ENCODE measurements at regions not wholly inside any gene's neighbourhood (a gene's known extent, or its start where the extent isn't known, plus 50 kb on each side); places are given as distances from the start of the nearest gene placed in this dataset.
A peak's percentile ranks its signal among the peaks of the same experiment; 100 is the strongest.

DNA sequence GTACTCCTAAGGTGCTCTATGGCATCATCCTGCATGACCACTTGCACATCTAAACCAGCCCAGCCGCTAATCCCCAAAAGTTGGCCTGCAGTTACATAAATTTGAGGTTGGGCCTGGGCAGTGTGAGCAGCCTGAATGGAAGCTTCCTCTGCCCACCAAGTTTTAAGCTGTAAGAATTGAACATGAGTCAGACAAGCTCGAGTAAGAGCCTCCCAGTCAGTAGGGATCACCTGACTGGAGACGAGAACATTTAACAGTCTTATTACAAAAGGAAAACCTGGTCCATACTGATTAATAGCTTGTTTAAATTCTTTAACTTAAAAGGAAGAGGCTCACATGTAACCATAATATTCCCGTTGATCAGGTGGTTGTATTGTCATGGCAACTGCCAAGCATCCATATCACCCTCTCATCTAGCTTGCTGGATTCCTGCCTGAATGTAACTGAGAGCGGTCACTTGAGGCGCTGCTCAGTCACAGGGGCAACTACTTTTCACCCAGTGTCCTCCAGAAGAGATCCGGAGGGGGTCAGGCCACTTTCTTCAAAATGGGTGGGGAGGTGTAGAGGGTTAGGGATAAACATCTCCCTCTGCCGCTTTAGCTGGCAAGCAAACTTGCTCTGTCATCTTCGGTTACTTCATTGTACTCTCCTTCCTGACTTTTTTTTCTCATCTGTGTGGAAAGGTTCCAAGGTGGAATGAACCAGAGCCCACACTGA is 56.6 kb upstream of the WDR1 start:
- no peaks in the 10 kb centered on the region for H3K36me3 Mint-ChIP-seq
- peaks cover 62% of the 10 kb centered on the region for H3K4me1 Mint-ChIP-seq
- no peaks in the 10 kb centered on the region for H3K27me3 Mint-ChIP-seq (ENCODE audit: low read depth)
- H3K4me3 Mint-ChIP-seq: no peak overlapping the region
- DNase-seq (ENCODE audit: low spot score in 2 of 2, unreplicated experiment in 2 of 2): no peak
- H3K9me3 Mint-ChIP-seq: peaks cover 1% of the 10 kb centered on the region
- H3K27ac Mint-ChIP-seq: peak overlapping the region; percentile 92
- no peak for TF ChIP-seq CTCF (IDR thresholded peaks at IDR 0.05; ENCODE audit: unreplicated experiment)

DNA sequence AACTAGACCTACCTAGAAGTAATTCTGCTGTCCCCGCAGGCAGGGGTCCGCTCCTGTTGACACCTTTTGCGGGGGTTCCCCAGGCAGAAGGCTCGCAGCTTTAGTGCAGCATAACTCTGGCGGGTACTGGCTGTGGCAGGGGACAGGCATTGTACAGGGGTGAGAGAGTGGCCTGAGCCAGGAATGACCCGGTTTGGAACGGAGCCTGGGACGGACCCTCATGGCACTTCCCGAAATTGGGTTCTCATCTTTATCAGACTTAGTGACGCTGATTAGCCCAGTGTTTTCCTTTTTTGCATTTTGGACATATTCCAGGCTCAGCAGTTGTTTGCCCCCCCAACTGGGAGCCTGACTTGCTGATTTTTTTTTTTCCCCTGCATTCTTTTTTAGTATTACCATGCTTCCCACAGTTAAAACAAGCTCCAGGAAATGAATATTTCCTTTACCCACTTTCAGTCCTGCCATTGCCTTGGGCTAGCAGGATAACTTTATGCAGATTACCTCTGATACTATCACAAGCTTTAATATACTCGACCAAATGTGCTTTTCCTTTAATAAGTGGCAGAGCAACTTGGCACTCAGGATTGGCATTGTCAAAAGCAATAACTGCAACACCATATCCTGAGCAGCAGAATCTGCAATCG is 55.8 kb upstream of the WDR1 start:
- H3K36me3 Mint-ChIP-seq: no peaks in the 10 kb centered on the region
- DNase-seq (ENCODE audit: low spot score in 2 of 2, unreplicated experiment in 2 of 2): no peak
- peak overlapping the region; percentile 92 for H3K27ac Mint-ChIP-seq
- no peak overlapping the region for H3K4me3 Mint-ChIP-seq
- H3K9me3 Mint-ChIP-seq: no peaks in the 10 kb centered on the region
- TF ChIP-seq CTCF (IDR thresholded peaks at IDR 0.05; ENCODE audit: unreplicated experiment): no peak
- peaks cover 67% of the 10 kb centered on the region for H3K4me1 Mint-ChIP-seq
- no peaks in the 10 kb centered on the region for H3K27me3 Mint-ChIP-seq (ENCODE audit: low read depth)

GRCh38 chr4:10171055-10171454 is 54.5 kb upstream of the WDR1 start:
- H3K27me3 Mint-ChIP-seq (ENCODE audit: low read depth): no peaks in the 10 kb centered on the region
- peaks cover 66% of the 10 kb centered on the region for H3K4me1 Mint-ChIP-seq

GRCh38 chr4:10169839-10170387 is 53.3 kb upstream of the WDR1 start:
- no peaks in the 10 kb centered on the region for H3K36me3 Mint-ChIP-seq
- peaks cover 55% of the 10 kb centered on the region for H3K4me1 Mint-ChIP-seq
- DNase-seq (ENCODE audit: low spot score in 2 of 2, unreplicated experiment in 2 of 2): no peak
- no peak for TF ChIP-seq CTCF (IDR thresholded peaks at IDR 0.05; ENCODE audit: unreplicated experiment)
- no peak overlapping the region for H3K27ac Mint-ChIP-seq
- no peak overlapping the region for H3K4me3 Mint-ChIP-seq
- no peaks in the 10 kb centered on the region for H3K27me3 Mint-ChIP-seq (ENCODE audit: low read depth)
- no peaks in the 10 kb centered on the region for H3K9me3 Mint-ChIP-seq

More at GRCh38 chr4:10171055-10171454, 54.5 kb upstream of the WDR1 start:
- TF ChIP-seq CTCF (IDR thresholded peaks at IDR 0.05; ENCODE audit: unreplicated experiment): no peak
- H3K36me3 Mint-ChIP-seq: no peaks in the 10 kb centered on the region
- H3K27ac Mint-ChIP-seq: no peak overlapping the region
- H3K4me3 Mint-ChIP-seq: no peak overlapping the region
- H3K9me3 Mint-ChIP-seq: no peaks in the 10 kb centered on the region
- DNase-seq (ENCODE audit: low spot score in 2 of 2, unreplicated experiment in 2 of 2): no peak

DNA sequence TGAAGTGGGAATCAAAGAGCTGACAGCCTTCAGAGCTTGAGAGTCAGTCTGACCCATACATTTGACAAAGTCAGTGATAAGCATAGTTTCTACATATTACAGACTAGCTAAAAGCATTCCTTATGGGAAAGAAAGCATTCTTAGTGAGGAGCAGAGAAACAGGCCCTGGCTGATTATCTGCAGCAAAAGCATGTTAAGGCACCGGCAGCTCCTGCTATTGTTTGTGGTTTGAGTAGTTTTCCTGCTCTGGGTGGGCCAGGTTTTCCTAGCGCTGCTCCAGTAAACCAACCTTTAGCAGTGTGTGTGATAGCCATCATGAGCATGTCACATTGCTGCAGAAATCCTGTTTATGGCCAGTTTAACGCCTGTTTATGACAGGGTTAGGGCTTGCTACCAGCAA is 51.6 kb upstream of the WDR1 start:
- Mint-ChIP-seq H3K36me3 (no peaks in the 10 kb centered on the region), H3K27ac (no peak overlapping the region), H3K4me3 (no peak overlapping the region), H3K9me3 (no peaks in the 10 kb centered on the region), H3K27me3 (ENCODE audit: low read depth) (no peaks in the 10 kb centered on the region), H3K4me1 (peaks cover 37% of the 10 kb centered on the region)
- DNase-seq (ENCODE audit: low spot score in 2 of 2, unreplicated experiment in 2 of 2): no peak
- TF ChIP-seq CTCF (IDR thresholded peaks at IDR 0.05; ENCODE audit: unreplicated experiment): no peak
